Activated naive CD8-positive, alpha-beta T cell (primary cell): ENCODE measurements at regions not wholly inside any gene's neighbourhood (a gene's known extent, or its start where the extent isn't known, plus 50 kb on each side); places are given as distances from the start of the nearest gene placed in this dataset.

Experiments used
- H3K27ac Mint-ChIP-seq: one replicate; pipeline ENCODE4 v1.8.0; 2021; ENCODE audit warnings: mixed read lengths
- H3K27me3 Mint-ChIP-seq: one replicate; pipeline ENCODE4 v1.8.0; 2021; ENCODE audit warnings: mixed read lengths
- H3K36me3 Mint-ChIP-seq: one replicate; pipeline ENCODE4 v1.8.0; 2021; ENCODE audit warnings: mixed read lengths
- H3K4me1 Mint-ChIP-seq: one replicate; pipeline ENCODE4 v1.8.0; 2021; ENCODE audit warnings: low read depth, mixed read lengths
- H3K4me3 Mint-ChIP-seq: one replicate; pipeline ENCODE4 v1.8.0; 2021; ENCODE audit warnings: mild to moderate bottlenecking, mixed read lengths
- H3K9me3 Mint-ChIP-seq: one replicate; pipeline ENCODE4 v1.8.0; 2021; ENCODE audit warnings: low read depth, mixed read lengths

DNA sequence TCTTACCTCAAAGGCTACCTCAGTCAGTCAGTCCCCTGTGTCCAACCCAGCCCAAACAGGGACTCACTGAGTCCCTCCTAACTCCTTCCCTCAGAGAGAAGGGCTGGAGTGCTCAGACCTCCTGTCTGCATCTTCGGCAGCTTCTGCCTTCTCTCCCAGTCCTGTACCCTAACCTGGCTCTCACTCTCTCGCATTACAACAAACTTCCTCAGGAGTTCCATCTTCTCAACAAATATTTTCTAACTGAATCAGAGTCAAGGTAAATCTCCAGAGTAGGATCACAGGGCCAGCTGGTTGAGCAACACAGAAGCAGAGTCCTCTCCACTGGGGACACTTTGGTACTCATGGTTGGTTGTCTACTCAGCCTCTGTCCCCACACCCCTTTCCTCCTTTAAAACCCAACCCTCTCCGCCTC is 92.3 kb downstream of the MRPL14 start:
- Mint-ChIP-seq H3K27ac (no peak overlapping the region), H3K9me3 (no peaks in the 10 kb centered on the region), H3K27me3 (peaks cover 2% of the 10 kb centered on the region), H3K4me1 (no peaks in the 10 kb centered on the region), H3K36me3 (no peaks in the 10 kb centered on the region), H3K4me3 (no peak overlapping the region)

DNA sequence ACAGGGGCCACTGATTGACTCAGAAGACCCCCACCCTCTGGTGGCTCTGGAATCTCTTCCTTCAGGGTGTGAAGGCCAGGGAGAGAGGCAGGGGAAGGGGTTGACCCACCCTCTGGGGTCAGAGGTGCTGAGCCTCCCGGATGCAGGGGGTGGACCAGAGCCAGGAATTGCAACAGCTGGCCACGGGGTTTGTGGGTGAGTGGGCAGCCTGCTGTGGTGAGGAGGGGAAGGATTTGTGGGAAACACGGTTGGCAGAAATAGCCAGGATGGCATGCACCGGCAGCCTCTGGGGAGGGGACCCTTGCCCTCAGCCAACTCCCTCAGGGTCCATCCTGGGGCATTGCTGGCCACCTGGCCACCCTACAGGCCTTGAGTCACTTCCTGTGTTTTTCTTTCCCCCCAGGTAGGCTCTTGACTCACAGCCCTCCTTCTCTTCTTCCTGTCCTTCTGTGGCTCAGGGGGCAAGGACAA is 92.8 kb downstream of the MRPL14 start:
- H3K9me3 Mint-ChIP-seq, result no peaks in the 10 kb centered on the region
- H3K4me1 Mint-ChIP-seq, result no peaks in the 10 kb centered on the region
- no peak overlapping the region for H3K27ac Mint-ChIP-seq
- H3K27me3 Mint-ChIP-seq, result peaks cover 2% of the 10 kb centered on the region
- H3K4me3 Mint-ChIP-seq, result no peak overlapping the region
- no peaks in the 10 kb centered on the region for H3K36me3 Mint-ChIP-seq

GRCh38 chr6:44030812-44031454 is 96.3 kb downstream of the MRPL14 start:
- no peaks in the 10 kb centered on the region for H3K36me3 Mint-ChIP-seq
- no peak overlapping the region for H3K27ac Mint-ChIP-seq
- no peak overlapping the region for H3K4me3 Mint-ChIP-seq
- no peaks in the 10 kb centered on the region for H3K4me1 Mint-ChIP-seq
- peaks cover 4% of the 10 kb centered on the region for H3K27me3 Mint-ChIP-seq
- H3K9me3 Mint-ChIP-seq, result no peaks in the 10 kb centered on the region

- H3K27ac Mint-ChIP-seq, result no peak overlapping the region
- H3K4me1 Mint-ChIP-seq, result no peaks in the 10 kb centered on the region
- peaks cover 4% of the 10 kb centered on the region for H3K27me3 Mint-ChIP-seq
- no peaks in the 10 kb centered on the region for H3K36me3 Mint-ChIP-seq
- H3K4me3 Mint-ChIP-seq, result no peak overlapping the region
- H3K9me3 Mint-ChIP-seq, result no peaks in the 10 kb centered on the region
These were observed 97.6 kb downstream of the MRPL14 start for GRCh38 chr6:44029444-44030185.

- Mint-ChIP-seq H3K4me3 (no peak overlapping the region), H3K9me3 (no peaks in the 10 kb centered on the region), H3K36me3 (no peaks in the 10 kb centered on the region), H3K27ac (no peak overlapping the region), H3K4me1 (no peaks in the 10 kb centered on the region), H3K27me3 (peaks cover 4% of the 10 kb centered on the region)
These were observed 98.4 kb downstream of the MRPL14 start for GRCh38 chr6:44028789-44029310.

- H3K36me3 Mint-ChIP-seq, result no peaks in the 10 kb centered on the region
- peaks cover 5% of the 10 kb centered on the region for H3K27me3 Mint-ChIP-seq
- H3K27ac Mint-ChIP-seq, result no peak overlapping the region
- H3K4me1 Mint-ChIP-seq, result no peaks in the 10 kb centered on the region
- H3K9me3 Mint-ChIP-seq, result no peaks in the 10 kb centered on the region
- H3K4me3 Mint-ChIP-seq, result no peak overlapping the region
These were observed 102.0 kb downstream of the MRPL14 start for GRCh38 chr6:44025226-44025625.

DNA sequence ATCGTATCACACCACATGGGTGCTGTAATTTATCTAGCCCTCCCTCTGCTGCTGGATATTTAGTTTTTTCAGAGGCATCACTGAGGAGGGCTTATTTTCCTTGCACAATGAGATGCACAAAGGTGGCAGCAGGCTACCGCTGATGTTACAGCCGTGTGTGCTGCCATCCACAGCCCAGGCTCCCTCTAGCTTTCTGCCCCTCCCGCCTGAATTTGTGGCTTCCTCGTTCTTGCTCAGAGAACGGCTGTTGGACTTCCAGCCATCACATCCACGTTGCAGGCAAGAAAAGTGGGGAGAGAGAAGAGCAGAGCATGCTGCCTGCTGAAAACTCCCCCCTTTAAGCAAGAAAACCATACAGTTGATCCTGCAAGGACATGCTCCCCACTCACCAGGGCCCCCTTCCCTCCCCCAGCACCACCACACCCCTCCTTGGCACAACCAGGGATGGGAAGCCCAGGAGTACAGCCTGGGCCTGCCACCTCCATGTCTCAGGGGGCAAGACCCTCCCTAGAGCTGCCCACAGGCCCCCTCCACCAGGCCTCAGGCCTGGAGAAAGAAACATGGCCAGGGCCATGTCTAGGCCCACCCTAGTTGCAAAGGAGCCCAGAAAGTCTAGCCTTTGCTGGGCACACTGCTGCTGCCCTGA is 102.6 kb downstream of the MRPL14 start:
- H3K36me3 Mint-ChIP-seq, result no peaks in the 10 kb centered on the region
- H3K9me3 Mint-ChIP-seq, result no peaks in the 10 kb centered on the region
- H3K27me3 Mint-ChIP-seq, result peaks cover 4% of the 10 kb centered on the region
- H3K27ac Mint-ChIP-seq, result no peak overlapping the region
- no peak overlapping the region for H3K4me3 Mint-ChIP-seq
- no peaks in the 10 kb centered on the region for H3K4me1 Mint-ChIP-seq

DNA sequence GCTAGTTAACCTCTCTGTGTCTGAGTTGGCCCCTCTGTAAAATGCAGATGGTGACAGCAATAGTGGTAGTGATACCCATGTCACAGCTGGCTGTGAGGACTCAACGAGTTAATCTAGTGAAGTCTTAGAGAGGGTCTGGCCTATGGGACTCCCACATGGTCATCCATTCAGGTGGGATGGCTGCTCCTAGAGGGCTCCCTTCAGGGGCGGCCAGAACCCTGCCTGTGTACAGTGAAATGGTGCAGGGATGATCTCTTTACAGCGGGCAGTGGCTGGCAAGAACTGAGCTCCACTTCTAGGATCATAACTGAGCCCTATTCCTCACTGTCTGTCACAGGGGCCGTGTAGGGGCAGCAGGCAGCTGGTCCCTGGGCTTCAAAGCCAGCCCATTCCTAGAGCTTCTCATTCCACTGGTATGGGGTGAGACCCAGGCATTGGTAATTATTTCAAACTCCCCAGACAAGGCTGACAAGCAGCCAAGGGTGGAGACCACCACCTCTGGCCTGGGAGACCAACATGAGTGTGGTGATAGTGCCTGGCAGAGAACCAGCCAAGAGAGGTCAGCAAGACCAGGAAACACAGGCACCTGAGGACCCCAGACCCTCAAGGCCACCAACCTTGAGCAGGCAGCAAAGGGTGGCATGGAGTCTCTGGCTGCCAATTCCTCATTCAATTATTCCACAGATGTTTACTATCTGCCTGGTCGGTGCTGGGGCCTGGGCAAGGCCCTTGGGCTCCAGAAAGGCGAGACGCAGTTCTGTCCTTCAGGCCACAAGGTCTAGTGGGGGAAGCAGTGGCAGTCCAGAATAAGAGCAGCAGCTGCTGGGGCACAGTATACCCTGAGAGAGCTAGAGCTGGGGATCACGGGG is 103.4 kb downstream of the MRPL14 start:
- Mint-ChIP-seq H3K4me3 (no peak overlapping the region), H3K36me3 (no peaks in the 10 kb centered on the region), H3K9me3 (no peaks in the 10 kb centered on the region), H3K4me1 (no peaks in the 10 kb centered on the region), H3K27ac (no peak overlapping the region), H3K27me3 (peaks cover 4% of the 10 kb centered on the region)

DNA sequence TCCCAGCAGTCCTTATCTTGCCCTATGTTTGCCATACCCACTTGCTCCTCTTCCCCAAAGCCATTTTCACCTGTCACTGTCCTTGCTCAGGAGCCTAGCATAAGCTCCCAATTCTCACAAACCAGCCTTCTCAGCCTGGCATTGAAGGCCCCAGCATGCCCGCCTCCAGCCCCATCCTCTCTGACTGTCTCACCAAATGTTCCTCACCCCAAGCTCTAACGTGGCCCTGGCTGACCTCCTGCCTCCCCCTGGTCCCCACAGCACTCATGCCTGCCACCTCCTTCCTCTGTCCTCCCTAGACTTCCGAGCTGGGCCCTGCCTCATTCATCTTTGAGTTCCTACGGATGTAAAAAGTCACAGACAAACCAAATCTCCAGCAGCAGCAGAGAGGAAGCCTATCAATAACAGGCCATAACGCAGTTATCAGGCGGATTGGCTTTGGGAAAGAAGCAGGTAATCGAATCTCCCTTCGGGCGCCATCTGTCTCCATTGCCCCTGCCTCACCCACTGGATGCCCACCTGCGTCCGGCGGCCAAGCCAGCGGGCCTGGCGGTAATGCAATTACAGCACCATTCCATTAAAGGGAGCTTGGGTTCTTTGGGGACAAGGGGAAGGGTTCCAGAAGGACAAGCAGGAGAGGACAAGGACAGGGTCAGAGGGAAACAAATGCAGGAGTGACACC is 104.4 kb downstream of the MRPL14 start:
- Mint-ChIP-seq H3K9me3 (no peaks in the 10 kb centered on the region), H3K27me3 (peaks cover 3% of the 10 kb centered on the region)

DNA sequence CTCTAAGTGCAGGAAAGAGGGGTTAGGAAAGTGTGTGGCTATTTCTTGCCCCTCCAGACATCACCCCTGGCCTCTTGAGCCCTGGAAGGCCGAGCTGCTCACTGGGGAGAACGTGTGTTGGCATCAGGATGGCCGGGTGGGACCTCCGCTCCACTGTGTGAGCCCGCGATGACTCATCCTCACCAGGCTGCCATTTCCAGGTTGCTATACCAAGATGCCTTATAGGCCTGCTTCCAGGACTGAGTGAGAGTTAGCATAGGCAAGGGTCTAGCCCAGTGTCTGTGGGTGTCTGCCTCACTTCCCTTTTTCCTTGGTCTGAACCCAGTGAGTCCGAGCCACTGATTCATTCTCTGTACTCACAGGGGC is 105.0 kb downstream of the MRPL14 start:
- Mint-ChIP-seq H3K4me1 (no peaks in the 10 kb centered on the region), H3K9me3 (no peaks in the 10 kb centered on the region), H3K27ac (no peak overlapping the region), H3K27me3 (peaks cover 3% of the 10 kb centered on the region), H3K36me3 (no peaks in the 10 kb centered on the region), H3K4me3 (no peak overlapping the region)

More for the DNA sequence above, 104.4 kb downstream of the MRPL14 start:
- Mint-ChIP-seq H3K27ac (no peak overlapping the region), H3K36me3 (no peaks in the 10 kb centered on the region), H3K4me1 (no peaks in the 10 kb centered on the region), H3K4me3 (no peak overlapping the region)

- Mint-ChIP-seq H3K27me3 (peaks cover 3% of the 10 kb centered on the region), H3K9me3 (no peaks in the 10 kb centered on the region), H3K27ac (no peak overlapping the region), H3K36me3 (no peaks in the 10 kb centered on the region), H3K4me3 (no peak overlapping the region), H3K4me1 (no peaks in the 10 kb centered on the region)
These were observed 105.5 kb downstream of the MRPL14 start for GRCh38 chr6:44021589-44022295.

GRCh38 chr6:44020664-44021425 is 106.4 kb downstream of the MRPL14 start:
- Mint-ChIP-seq H3K27ac (no peak overlapping the region), H3K4me1 (no peaks in the 10 kb centered on the region), H3K27me3 (peaks cover 3% of the 10 kb centered on the region)

GRCh38 chr6:44020148-44020547 is 107.1 kb downstream of the MRPL14 start:
- peaks cover 3% of the 10 kb centered on the region for H3K27me3 Mint-ChIP-seq
- H3K27ac Mint-ChIP-seq, result no peak overlapping the region
- no peaks in the 10 kb centered on the region for H3K36me3 Mint-ChIP-seq
- no peak overlapping the region for H3K4me3 Mint-ChIP-seq
- no peaks in the 10 kb centered on the region for H3K4me1 Mint-ChIP-seq
- no peaks in the 10 kb centered on the region for H3K9me3 Mint-ChIP-seq

More at GRCh38 chr6:44020664-44021425, 106.4 kb downstream of the MRPL14 start:
- Mint-ChIP-seq H3K4me3 (no peak overlapping the region), H3K9me3 (no peaks in the 10 kb centered on the region), H3K36me3 (no peaks in the 10 kb centered on the region)
